RWPE1 (cell line): ENCODE measurements at regions not wholly inside any gene's neighbourhood (a gene's known extent, or its start where the extent isn't known, plus 50 kb on each side); places are given as distances from the start of the nearest gene placed in this dataset.

Experiments
- CTCF ChIA-PET: fragments of 350-600 bp; sonication (Branson Sonifier 250); formaldehyde crosslinking; extraction: SDS; loops from one replicate; lab custom pipeline; 2021; lab: Yijun Ruan, JAX
- POLR2A ChIA-PET: fragments of 400-600 bp; formaldehyde crosslinking; extraction: SDS; loops from one replicate; lab custom pipeline; 2020; ENCODE audit warnings: antibody characterized with exemption; ENCODE audit not compliant: low non-redundant PET; lab: Yijun Ruan, JAX
- DNase-seq: peaks from one replicate; pipeline ENCODE4 v3.0.0; 2012; ENCODE audit warnings: low spot score
- H3K27ac ChIP-seq: fragments of 450-650 bp; 2 replicates; pipeline ENCODE4 v1.5.1; 2017
- TF ChIP-seq, protein P1 (sequence below): fragments of 450-650 bp; conservative IDR thresholded peaks from 2 replicates; pipeline ENCODE4 v1.5.1; 2017; ENCODE audit warnings: low read depth, mild to moderate bottlenecking

DNA sequence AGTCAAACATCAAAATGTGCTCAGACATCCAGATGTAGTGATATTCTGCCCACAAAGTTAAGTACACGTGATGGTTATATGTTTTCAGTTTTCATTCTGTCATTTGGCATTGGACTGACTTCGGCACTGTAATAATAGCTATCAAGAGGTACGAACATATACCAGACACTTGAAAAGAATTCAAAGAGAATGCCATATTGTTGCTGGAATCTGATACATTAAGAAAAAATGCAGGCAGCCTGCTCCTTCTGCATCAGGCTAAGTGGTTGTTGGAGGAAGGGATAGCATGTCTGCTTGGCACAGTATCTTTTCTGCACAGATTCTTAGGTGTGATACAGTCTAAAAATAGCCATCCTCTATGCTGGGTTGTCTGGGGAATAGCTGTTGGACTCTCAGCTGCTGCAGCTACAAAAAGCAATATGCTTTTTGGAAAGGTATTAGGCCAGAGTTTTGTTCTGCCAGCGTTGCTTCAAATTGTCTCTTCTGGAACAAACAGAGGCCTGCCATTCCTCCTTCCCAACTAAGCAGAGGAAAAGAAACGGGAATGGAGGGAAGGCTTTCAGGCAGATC is 892.6 kb downstream of the TBC1D22A start:
- H3K27ac ChIP-seq, result no peak overlapping the region
- TF ChIP-seq, protein P1, sequence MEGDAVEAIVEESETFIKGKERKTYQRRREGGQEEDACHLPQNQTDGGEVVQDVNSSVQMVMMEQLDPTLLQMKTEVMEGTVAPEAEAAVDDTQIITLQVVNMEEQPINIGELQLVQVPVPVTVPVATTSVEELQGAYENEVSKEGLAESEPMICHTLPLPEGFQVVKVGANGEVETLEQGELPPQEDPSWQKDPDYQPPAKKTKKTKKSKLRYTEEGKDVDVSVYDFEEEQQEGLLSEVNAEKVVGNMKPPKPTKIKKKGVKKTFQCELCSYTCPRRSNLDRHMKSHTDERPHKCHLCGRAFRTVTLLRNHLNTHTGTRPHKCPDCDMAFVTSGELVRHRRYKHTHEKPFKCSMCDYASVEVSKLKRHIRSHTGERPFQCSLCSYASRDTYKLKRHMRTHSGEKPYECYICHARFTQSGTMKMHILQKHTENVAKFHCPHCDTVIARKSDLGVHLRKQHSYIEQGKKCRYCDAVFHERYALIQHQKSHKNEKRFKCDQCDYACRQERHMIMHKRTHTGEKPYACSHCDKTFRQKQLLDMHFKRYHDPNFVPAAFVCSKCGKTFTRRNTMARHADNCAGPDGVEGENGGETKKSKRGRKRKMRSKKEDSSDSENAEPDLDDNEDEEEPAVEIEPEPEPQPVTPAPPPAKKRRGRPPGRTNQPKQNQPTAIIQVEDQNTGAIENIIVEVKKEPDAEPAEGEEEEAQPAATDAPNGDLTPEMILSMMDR, result no peak
- no peak for DNase-seq
- POLR2A ChIA-PET, result no interaction called here
- CTCF ChIA-PET, result no interaction called here

GRCh38 chr22:47653921-47654320 is 891.5 kb downstream of the TBC1D22A start:
- POLR2A ChIA-PET, result no interaction called here
- TF ChIP-seq, protein P1, result no peak
- CTCF ChIA-PET, result no interaction called here

GRCh38 chr22:47651216-47651987 is 889.0 kb downstream of the TBC1D22A start:
- ChIA-PET POLR2A (no interaction called here), CTCF (no interaction called here)
- TF ChIP-seq, protein P1, result no peak
- H3K27ac ChIP-seq, result no peak overlapping the region
- DNase-seq, result no peak

More at GRCh38 chr22:47653921-47654320, 891.5 kb downstream of the TBC1D22A start:
- DNase-seq, result no peak
- no peak overlapping the region for H3K27ac ChIP-seq

DNA sequence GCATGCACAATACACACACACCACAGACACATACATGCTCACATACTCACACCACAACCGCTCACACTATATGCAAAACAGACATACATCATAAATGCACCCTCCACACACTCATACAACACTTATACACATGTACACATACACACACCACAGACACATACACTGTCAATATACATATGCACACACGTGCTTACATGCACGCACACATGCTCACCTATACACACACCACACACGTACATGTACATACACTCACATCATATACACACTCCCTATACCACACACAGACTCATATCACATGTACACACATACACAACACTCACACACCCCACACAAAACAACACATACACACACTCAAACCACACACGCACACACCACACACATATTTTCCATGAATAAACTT is 885.3 kb downstream of the TBC1D22A start:
- ChIA-PET CTCF (no interaction called here), POLR2A (no interaction called here)
- H3K27ac ChIP-seq, result no peak overlapping the region
- TF ChIP-seq, protein P1, result no peak
- no peak for DNase-seq

- no peak overlapping the region for H3K27ac ChIP-seq
- CTCF ChIA-PET, result no interaction called here
- TF ChIP-seq, protein P1, result no peak
- POLR2A ChIA-PET, result no interaction called here
- DNase-seq, result no peak
Observed at GRCh38 chr22:47647181-47647580, 884.7 kb downstream of the TBC1D22A start.

DNA sequence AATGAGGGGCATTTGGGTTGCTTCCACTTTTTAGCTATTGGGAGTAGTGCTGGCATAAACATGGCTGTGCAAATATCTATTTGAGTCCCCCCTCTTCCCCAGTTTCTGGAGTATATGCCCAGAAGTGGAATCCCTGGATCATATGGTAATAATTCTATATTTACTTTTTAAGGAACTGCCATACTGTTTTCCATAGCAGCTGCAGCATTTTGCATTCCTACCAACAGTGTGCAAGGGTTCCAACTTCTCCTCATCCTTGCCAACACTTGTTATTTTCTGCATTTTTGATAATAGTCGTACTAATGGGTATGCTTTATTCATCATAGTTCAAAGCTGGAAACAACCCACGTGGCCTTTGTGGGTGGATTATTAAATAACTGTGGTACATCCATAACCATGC is 883.5 kb downstream of the TBC1D22A start:
- ChIA-PET POLR2A (no interaction called here), CTCF (no interaction called here)
- TF ChIP-seq, protein P1, result no peak
- no peak for DNase-seq
- no peak overlapping the region for H3K27ac ChIP-seq
